Upper lobe of left lung (tissue), 6 donors: ENCODE measurements at regions not wholly inside any gene's neighbourhood (a gene's known extent, or its start where the extent isn't known, plus 50 kb on each side); places are given as distances from the start of the nearest gene placed in this dataset.

Experiments
- ATAC-seq, 2 donors: fragments of 200-7000 bp; cut with Tn5 transposase; one replicate each; pipeline ENCODE4 v1.9.1; 2022; ENCODE audit warnings: mild to moderate bottlenecking in 2 of 2, moderate library complexity in 2 of 2; ENCODE audit not compliant: low FRiP score in 2 of 2
- DNase-seq, 2 donors: peaks; one replicate each; pipeline ENCODE4 v3.0.0-alpha.2; 2019 to 2020
- H3K27ac ChIP-seq, 4 donors: fragments of 200-600 bp; sonication (generic); one replicate each; pipeline ENCODE4 v1.5.1; 2016 to 2019
- H3K27me3 ChIP-seq, 4 donors: fragments of 200-600 bp; sonication (generic); one replicate each; pipeline ENCODE4 v1.5.1; 2017 to 2019
- H3K36me3 ChIP-seq, 4 donors: fragments of 200-600 bp; sonication (generic); one replicate each; pipeline ENCODE4 v1.5.1; 2016 to 2019
- H3K4me1 ChIP-seq, 4 donors: fragments of 200-600 bp; sonication (generic); one replicate each; pipeline ENCODE4 v1.5.1; 2018 to 2019
- H3K4me3 ChIP-seq, 4 donors: fragments of 200-600 bp; sonication (generic); one replicate each; pipeline ENCODE4 v1.5.1; 2017 to 2019; ENCODE audit warnings: mild to moderate bottlenecking in 2 of 4, moderate library complexity in 1 of 4
- H3K9me3 ChIP-seq, 4 donors: fragments of 200-600 bp; sonication (generic); one replicate each; pipeline ENCODE4 v1.5.1; 2018 to 2019
- CTCF ChIP-seq, 6 experiments: fragments of 450-650 bp in 4 of 6; fragments of 200-600 bp in 2 of 6; sonication (generic) in 2 of 6; IDR thresholded peaks; one replicate each; pipeline ENCODE4 v1.5.1; 2016 to 2019; ENCODE audit warnings: antibody characterized with exemption in 6 of 6
- EP300 ChIP-seq, 4 donors: sonication (generic); formaldehyde crosslinking; IDR thresholded peaks; one replicate each; pipeline ENCODE4 v1.5.1; 2017; ENCODE audit warnings: antibody characterized with exemption in 4 of 4, control low read depth in 2 of 4
- POLR2A ChIP-seq, 4 donors: fragments of 450-650 bp; IDR thresholded peaks; one replicate each; pipeline ENCODE4 v1.5.1; 2016 to 2017; ENCODE audit warnings: antibody characterized with exemption in 4 of 4, mild to moderate bottlenecking in 2 of 4
- POLR2AphosphoS5 ChIP-seq, 2 donors: sonication (generic); formaldehyde crosslinking; IDR thresholded peaks; one replicate each; pipeline ENCODE4 v1.5.1; 2017; ENCODE audit warnings: antibody characterized with exemption in 2 of 2
- WGBS, 2 donors: methylation state at CpG; one replicate each; pipeline ENCODE4 v1.1.5; 2017 to 2018; 5-methylcytosine and 5-hydroxymethylcytosine counted together
- donor health status: DM: no; HTN: no; CAD: no; lungs with moderate emphysema.
- donor health status: DM: no; HTN: yes; CAD: no; lungs with severe emphysema.

- DNase-seq (no peak), ATAC-seq (no peak)
- no peaks in the 10 kb centered on the region for H3K9me3 ChIP-seq
- H3K4me3 ChIP-seq = no peak overlapping the region
- TF ChIP-seq POLR2AphosphoS5 (IDR thresholded peaks at IDR 0.05) = no peak
- no peak for TF ChIP-seq POLR2A (IDR thresholded peaks at IDR 0.05)
- TF ChIP-seq EP300 (IDR thresholded peaks at IDR 0.05) = no peak
- no peak for TF ChIP-seq CTCF (IDR thresholded peaks at IDR 0.05)
- no peaks in the 10 kb centered on the region for H3K36me3 ChIP-seq
- 78% methylated on average over 2 of the region's 2 CpGs for whole genome bisulfite sequencing, 2 donors
- no peaks in the 10 kb centered on the region for H3K27me3 ChIP-seq
- H3K27ac ChIP-seq = no peak overlapping the region
- no peaks in the 10 kb centered on the region for H3K4me1 ChIP-seq
Observed at GRCh38 chr10:44466236-44466635, 81.3 kb upstream of the CXCL12 start.

- H3K36me3 ChIP-seq = no peaks in the 10 kb centered on the region
- DNase-seq = no peak
- H3K9me3 ChIP-seq = no peaks in the 10 kb centered on the region
- no peak overlapping the region for H3K4me3 ChIP-seq
- TF ChIP-seq CTCF (IDR thresholded peaks at IDR 0.05) (no peak), EP300 (IDR thresholded peaks at IDR 0.05) (no peak), POLR2AphosphoS5 (IDR thresholded peaks at IDR 0.05) (no peak), POLR2A (IDR thresholded peaks at IDR 0.05) (no peak)
- no peak overlapping the region for H3K27ac ChIP-seq
- H3K27me3 ChIP-seq = no peaks in the 10 kb centered on the region
- H3K4me1 ChIP-seq = no peaks in the 10 kb centered on the region
- ATAC-seq = no peak
- 38 to 68% methylated on average over 2 of the region's 2 CpGs for WGBS, 2 donors
Observed at GRCh38 chr10:44467090-44467489, 82.2 kb upstream of the CXCL12 start.

- Histone ChIP-seq H3K9me3 (no peaks in the 10 kb centered on the region), H3K36me3 (no peaks in the 10 kb centered on the region), H3K27ac (no peak overlapping the region), H3K4me3 (no peak overlapping the region), H3K27me3 (no peaks in the 10 kb centered on the region), H3K4me1 (no peaks in the 10 kb centered on the region)
- ATAC-seq (no peak), DNase-seq (no peak)
- TF ChIP-seq POLR2A (IDR thresholded peaks at IDR 0.05) = no peak
- TF ChIP-seq EP300 (IDR thresholded peaks at IDR 0.05) = no peak
- no peak for TF ChIP-seq POLR2AphosphoS5 (IDR thresholded peaks at IDR 0.05)
- TF ChIP-seq CTCF (IDR thresholded peaks at IDR 0.05) = no peak
- WGBS, 2 donors = 72% methylated on average over 4 of the region's 4 CpGs; no CpG with 5 or more reads in 1 of the 2 donors
Observed at GRCh38 chr10:44467900-44468299, 83.0 kb upstream of the CXCL12 start.

- DNase-seq (no peak), ATAC-seq (no peak)
- Histone ChIP-seq H3K9me3 (no peaks in the 10 kb centered on the region), H3K27ac (no peak overlapping the region), H3K4me3 (no peak overlapping the region), H3K4me1 (no peaks in the 10 kb centered on the region), H3K36me3 (no peaks in the 10 kb centered on the region), H3K27me3 (no peaks in the 10 kb centered on the region)
- 78 to 86% methylated on average over 5 to 11 of the region's 11 CpGs for WGBS, 2 donors
- TF ChIP-seq EP300 (IDR thresholded peaks at IDR 0.05) = no peak
- TF ChIP-seq POLR2A (IDR thresholded peaks at IDR 0.05) = no peak
- TF ChIP-seq POLR2AphosphoS5 (IDR thresholded peaks at IDR 0.05) = no peak
- no peak for TF ChIP-seq CTCF (IDR thresholded peaks at IDR 0.05)
Observed at GRCh38 chr10:44468525-44468924, 83.6 kb upstream of the CXCL12 start.

GRCh38 chr10:44468965-44469364 lies 84.1 kb upstream of the CXCL12 start:
- Histone ChIP-seq H3K36me3 (no peaks in the 10 kb centered on the region), H3K4me1 (no peaks in the 10 kb centered on the region), H3K27me3 (no peaks in the 10 kb centered on the region), H3K4me3 (no peak overlapping the region), H3K27ac (no peak overlapping the region), H3K9me3 (no peaks in the 10 kb centered on the region)
- ATAC-seq (no peak), DNase-seq (no peak)
- TF ChIP-seq EP300 (IDR thresholded peaks at IDR 0.05) (no peak), POLR2A (IDR thresholded peaks at IDR 0.05) (no peak), POLR2AphosphoS5 (IDR thresholded peaks at IDR 0.05) (no peak), CTCF (IDR thresholded peaks at IDR 0.05) (no peak)
- 62 to 71% methylated on average over 3 to 4 of the region's 4 CpGs for WGBS, 2 donors
